GM12892 (cell line): ENCODE measurements at regions not wholly inside any gene's neighbourhood (a gene's known extent, or its start where the extent isn't known, plus 50 kb on each side); places are given as distances from the start of the nearest gene placed in this dataset.

Experiments
- DNase-seq: peaks from one replicate; pipeline ENCODE4 v3.0.0; 2011; ENCODE audit not compliant: insufficient read length
- FAIRE-seq: peaks from 2 replicates; lab custom pipeline; 2011; peaks lifted over from hg19 to GRCh38; lab: Jason Lieb, UNC
- POLR2A ChIP-seq: IDR thresholded peaks from 2 replicates; pipeline ENCODE4 v1.6.1; 2011; ENCODE audit warnings: low read depth, low read length, control low read depth
- POLR2AphosphoS5 ChIP-seq: IDR thresholded peaks from 2 replicates; pipeline ENCODE4 v1.6.1; 2011; ENCODE audit warnings: low read depth, low read length, control low read depth
- TAF1 ChIP-seq: IDR thresholded peaks from 2 replicates; pipeline ENCODE4 v1.6.1; 2011; ENCODE audit warnings: low read depth, mild to moderate bottlenecking, control low read depth, low read length, borderline replicate concordance

DNA sequence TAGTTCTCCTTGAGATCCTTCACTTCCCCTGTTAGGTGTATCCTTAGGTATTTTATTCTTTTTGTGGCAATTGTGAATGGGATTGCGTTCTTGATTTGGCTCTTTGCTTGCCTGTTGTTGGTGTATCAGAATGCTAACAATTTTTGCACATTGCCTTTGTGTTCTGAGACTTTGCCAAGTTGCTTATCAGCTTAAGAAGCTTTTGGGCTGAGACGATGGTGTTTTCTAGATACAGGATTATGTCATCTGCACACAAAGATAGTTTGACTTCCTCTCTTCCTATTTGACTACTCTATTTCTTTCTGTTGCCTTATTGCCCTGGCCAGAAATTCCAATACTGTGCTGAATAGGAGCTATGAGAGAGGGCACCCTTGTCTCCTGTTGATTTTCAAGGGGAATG lies 609.4 kb upstream of the COX7C start:
- DNase-seq (no peak), FAIRE-seq (no peak)
- TF ChIP-seq TAF1, result no peak
- TF ChIP-seq POLR2AphosphoS5, result no peak
- TF ChIP-seq POLR2A, result no peak

DNA sequence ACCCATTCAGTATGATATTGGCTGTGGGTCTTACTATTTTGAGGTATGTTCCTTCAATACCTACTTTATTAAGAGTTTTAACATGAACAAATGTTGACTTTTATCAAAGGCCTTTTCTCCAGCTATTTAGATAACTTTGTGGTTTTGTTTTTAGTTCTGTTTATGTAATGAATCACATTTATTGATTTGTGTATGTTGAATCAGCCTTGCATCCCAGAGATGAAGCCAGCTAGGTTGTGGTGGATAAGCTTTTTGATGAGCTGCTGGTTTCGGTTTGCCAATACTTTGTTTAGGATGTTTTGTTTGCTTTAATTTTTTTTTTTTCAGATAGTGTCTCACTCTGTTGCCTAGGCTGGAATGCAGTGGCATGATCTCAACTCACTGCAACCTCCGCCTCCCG lies 609.0 kb upstream of the COX7C start:
- TF ChIP-seq TAF1 (no peak), POLR2A (no peak), POLR2AphosphoS5 (no peak)
- no peak for FAIRE-seq

DNA sequence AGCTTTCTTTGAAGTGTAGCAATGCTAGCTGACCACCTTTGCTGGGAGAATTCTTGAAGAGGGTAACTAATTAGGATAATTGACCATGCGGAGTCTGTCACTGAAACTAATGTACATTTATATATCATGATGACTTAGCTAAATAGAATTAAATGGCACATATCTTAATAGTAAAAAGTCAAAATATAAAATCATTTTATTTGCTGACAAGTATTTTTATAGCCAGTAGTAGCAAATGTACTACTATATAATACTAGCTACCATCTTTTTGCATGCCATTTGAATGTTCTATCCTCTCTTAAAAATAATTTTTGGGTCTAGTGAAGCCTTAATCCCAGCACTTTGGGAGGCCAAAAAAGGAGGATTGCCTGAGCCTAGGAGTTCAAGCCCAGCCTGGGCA lies 605.8 kb upstream of the COX7C start:
- no peak for TF ChIP-seq TAF1
- TF ChIP-seq POLR2AphosphoS5, result no peak
- no peak for TF ChIP-seq POLR2A
- no peak for FAIRE-seq
- DNase-seq, result no peak

More for the DNA sequence above, 609.0 kb upstream of the COX7C start:
- no peak for DNase-seq

DNA sequence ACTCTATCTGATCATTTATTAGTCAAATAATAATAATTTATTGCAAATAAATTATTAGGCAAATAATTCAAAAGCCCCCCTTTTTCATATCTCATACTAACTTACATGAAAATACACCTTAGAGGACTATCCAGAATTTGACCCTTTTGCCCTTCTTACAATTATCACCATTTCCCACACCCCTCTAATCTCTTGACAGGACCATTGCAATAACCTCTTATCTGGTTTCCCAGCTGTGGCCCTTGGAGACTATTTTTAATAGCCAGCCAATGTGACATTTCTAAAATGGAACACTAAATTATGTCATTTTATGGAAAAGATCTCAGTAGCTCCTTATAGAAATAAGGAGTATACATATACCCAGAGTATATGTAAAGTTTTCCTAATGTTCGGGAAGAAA lies 588.4 kb upstream of the COX7C start:
- TF ChIP-seq POLR2A, result no peak
- TF ChIP-seq POLR2AphosphoS5, result no peak
- TF ChIP-seq TAF1, result no peak
- FAIRE-seq (no peak), DNase-seq (no peak)

DNA sequence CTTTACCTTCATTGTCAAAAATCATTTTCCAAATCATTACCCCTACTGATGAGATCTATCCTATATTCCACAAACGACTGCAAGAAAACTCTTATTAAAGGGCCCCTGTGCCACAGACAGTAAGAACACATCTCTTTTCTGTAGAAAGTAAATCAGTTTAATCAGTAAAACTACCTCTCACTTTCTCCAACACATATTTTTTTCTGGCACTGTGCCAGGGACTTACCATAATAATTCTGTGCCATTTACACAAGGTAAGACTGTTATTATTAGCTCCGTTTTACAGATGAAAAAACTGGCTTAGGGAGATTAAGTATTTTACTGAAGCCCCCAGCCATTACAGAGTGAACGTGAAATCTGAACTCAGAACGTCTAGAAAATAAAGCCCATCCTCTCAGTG lies 587.0 kb upstream of the COX7C start:
- FAIRE-seq, result no peak
- TF ChIP-seq POLR2A, result no peak
- no peak for DNase-seq

DNA sequence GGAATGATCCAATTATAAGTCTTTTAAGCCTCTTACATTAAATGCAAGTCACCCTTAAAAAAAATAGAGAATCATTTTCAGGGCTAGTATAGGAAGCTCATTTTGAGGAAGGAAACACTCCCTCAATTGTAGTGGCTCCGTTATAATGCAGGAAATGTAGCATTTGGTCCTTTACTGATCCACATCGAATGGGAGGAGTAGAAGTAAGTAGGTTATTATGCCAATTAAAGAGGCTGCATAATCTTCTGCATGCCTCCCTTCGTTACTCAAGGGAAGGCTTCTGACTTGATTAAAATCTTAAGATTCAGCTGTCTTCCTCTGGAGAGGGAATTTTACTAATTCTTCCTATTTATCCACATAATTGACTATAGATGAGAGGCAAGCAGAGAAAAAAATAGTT lies 579.2 kb upstream of the COX7C start:
- no peak for TF ChIP-seq TAF1
- no peak for TF ChIP-seq POLR2A
- no peak for TF ChIP-seq POLR2AphosphoS5
- FAIRE-seq (no peak), DNase-seq (no peak)

DNA sequence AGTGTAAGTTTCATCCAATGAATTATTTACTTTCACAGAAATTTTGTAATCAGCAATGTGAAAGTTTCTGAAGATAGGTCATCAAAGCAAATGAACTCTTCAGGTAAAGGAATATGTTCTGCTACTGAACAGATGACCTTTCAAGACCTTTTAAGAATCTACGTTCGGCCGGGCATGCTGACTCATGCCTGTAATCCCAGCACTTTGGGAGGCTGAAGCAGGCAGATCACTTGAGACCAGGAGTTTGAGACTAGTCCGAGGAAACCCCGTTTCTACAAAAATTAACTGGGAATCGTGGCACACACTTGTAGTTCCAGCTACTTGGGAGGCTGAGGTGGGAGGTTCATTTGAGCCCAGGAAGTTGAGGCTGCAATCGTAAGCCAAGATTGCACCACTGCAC lies 578.4 kb upstream of the COX7C start:
- DNase-seq, result no peak
- TF ChIP-seq POLR2A (no peak), POLR2AphosphoS5 (no peak), TAF1 (no peak)
- FAIRE-seq, result no peak

DNA sequence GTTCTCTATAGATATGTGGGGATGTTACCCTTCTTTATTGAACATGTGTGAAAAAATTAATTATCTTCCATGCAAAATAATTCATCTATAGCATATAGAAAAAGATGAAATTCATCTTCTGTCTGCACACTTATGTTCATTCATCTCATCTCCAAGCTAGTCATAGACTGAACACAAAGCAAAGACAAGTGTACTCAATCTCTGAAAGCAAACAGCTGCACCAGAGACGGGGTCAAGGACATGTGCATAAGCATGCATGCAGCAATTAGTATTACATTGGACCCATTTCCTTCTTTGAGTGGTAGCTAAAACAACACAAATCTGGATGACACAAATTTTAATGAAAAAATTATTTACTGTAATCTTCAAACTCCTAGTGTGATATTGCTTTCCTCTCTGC lies 547.0 kb upstream of the COX7C start:
- no peak for DNase-seq
- FAIRE-seq, result no peak
- TF ChIP-seq TAF1 (no peak), POLR2A (no peak), POLR2AphosphoS5 (no peak)

DNA sequence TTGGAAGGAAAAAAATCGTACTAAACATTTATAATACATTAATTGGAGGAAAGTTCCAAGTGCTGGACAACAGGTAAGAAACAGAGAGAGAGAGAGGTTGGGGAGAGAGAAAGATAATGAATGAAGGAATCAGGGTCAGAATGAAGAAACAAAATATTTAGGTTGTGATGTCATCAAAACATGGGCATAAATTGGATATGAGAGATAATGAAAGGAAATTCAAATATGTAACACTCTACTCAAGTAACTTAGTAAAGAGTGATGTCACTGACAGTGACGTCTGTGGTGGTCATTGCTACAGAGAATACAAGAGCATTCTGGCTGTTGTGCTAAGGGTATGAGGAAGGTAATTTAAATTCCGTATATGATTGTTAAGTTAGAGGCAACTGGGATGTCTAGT lies 543.4 kb upstream of the COX7C start:
- DNase-seq (no peak), FAIRE-seq (no peak)
- no peak for TF ChIP-seq POLR2AphosphoS5

DNA sequence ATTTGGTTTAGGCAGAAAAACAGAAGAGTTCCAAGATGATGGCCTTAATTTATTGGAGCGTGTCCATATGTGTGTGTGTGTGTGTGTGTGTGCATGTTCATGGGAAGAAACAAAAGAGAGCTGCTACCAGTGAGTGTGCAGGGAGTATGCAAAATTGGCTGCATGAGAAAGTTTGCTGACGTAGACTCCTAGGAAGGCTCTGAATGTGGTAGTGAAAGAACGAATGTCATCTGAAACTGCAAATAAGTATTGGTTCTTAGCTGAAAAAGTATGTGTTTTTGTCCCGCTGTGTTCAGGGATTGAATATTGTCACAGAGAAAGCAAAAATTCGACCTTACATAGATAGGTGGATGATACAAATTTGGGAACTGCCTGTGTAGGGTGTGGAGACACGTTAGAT lies 542.6 kb upstream of the COX7C start:
- FAIRE-seq (no peak), DNase-seq (no peak)
- no peak for TF ChIP-seq POLR2A
- no peak for TF ChIP-seq TAF1
- TF ChIP-seq POLR2AphosphoS5, result no peak

DNA sequence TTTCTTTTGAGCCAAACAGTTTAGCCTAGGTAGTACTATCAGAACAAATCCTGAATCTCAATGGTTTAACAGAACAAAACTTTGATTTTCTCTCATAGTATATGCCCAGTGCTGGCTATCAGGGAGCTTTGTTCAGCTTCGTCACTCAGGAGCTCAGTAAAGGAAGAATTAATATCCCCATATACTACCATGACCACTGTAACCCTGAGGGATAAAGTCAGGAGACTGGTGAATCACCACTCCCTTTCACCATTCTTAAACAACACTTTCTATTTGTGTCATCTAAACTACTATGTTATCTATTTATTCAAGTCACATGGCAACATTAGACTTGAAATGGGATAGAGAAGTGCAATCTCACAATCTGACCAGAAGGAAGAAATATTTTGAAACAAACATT lies 522.6 kb upstream of the COX7C start:
- DNase-seq, result no peak
- no peak for FAIRE-seq
- no peak for TF ChIP-seq POLR2A
- no peak for TF ChIP-seq TAF1
- no peak for TF ChIP-seq POLR2AphosphoS5

DNA sequence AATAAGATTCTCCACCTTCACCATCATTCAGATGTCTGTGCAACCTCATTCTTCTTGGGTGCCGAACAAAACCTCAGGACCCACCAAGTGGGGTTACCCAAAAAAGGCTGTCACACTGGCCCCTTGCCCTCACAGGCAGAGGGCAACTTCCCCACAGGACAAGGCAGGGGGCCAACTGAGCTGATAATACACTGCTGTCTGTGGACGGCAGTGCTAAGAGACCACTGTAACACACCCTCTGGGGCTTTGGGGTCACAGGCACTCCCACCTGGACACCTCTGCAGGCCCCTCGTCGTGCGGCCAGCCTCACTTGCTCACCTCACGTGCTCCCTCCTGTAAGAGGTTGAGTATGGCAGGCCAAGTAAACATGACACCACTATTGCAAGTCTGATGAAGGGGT lies 515.8 kb upstream of the COX7C start:
- TF ChIP-seq TAF1 (no peak), POLR2AphosphoS5 (no peak), POLR2A (no peak)
- DNase-seq (no peak), FAIRE-seq (no peak)

DNA sequence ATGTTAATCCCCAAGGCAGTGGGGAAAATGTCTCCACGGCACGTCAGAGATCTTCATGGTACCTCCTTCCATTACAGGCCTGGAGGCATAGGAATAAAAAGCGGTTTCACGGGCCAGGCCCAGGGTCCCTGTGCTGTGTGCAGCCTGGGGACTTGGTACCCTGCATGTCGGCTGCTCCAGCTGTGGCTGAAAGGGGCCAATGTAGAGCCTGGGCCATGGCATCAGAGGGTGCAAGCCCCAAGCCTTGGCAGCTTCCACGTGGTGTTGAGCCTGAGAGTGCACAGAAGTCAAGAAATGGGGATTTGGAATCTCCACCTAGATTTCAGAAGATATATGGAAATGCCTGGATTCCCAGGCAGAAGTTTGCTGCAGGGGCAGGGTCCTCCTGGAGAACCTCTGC lies 508.9 kb upstream of the COX7C start:
- no peak for FAIRE-seq
- TF ChIP-seq TAF1 (no peak), POLR2A (no peak), POLR2AphosphoS5 (no peak)

More for the DNA sequence above, 508.9 kb upstream of the COX7C start:
- DNase-seq, result no peak
